K562 (cell line): ENCODE measurements at regions not wholly inside any gene's neighbourhood (a gene's known extent, or its start where the extent isn't known, plus 50 kb on each side); places are given as distances from the start of the nearest gene placed in this dataset.
A peak's percentile ranks its signal among the peaks of the same experiment; 100 is the strongest.

Source experiments
- ASH1L ChIP-seq: fragments of 450-650 bp; IDR thresholded peaks from 2 replicates; pipeline ENCODE4 v1.6.1; 2018; ENCODE audit warnings: borderline replicate concordance, mild to moderate bottlenecking, low read depth; ENCODE audit not compliant: partially characterized antibody
- CBFA2T2 ChIP-seq: fragments of 450-650 bp; conservative IDR thresholded peaks from 2 replicates; pipeline ENCODE4 v1.6.1; 2017; ENCODE audit warnings: mild to moderate bottlenecking
- CREBBP ChIP-seq: IDR thresholded peaks from one replicate; pipeline ENCODE4 v1.6.1; 2012; ENCODE audit warnings: low read depth, mild to moderate bottlenecking, control low read depth, inconsistent platforms, low read length
- ELF1 ChIP-seq: fragments of 200-800 bp; sonication (Bioruptor generic); IDR thresholded peaks from 2 replicates; pipeline ENCODE4 v1.6.1; 2016; ENCODE audit warnings: missing genetic modification characterization, missing compliant biosample characterization
- HMGN3 ChIP-seq: IDR thresholded peaks from 2 replicates; pipeline ENCODE4 v1.6.1; 2011; ENCODE audit warnings: borderline replicate concordance, low read depth, mild to moderate bottlenecking, mixed read lengths, low read length; ENCODE audit not compliant: insufficient read length; ENCODE audit errors: extremely low read depth
- KAT2B ChIP-seq: IDR thresholded peaks from one replicate; pipeline ENCODE4 v1.6.1; 2012; ENCODE audit warnings: low read depth, mild to moderate bottlenecking, control low read depth, inconsistent platforms, low read length, moderate library complexity
- MBD1 ChIP-seq: fragments of 250-450 bp; sonication (Bioruptor Pico); IDR thresholded peaks from 2 replicates; pipeline ENCODE4 v1.8.0; 2022; ENCODE audit warnings: inconsistent platforms
- PHB ChIP-seq: fragments of 250-450 bp; sonication (Bioruptor Pico); IDR thresholded peaks from 2 replicates; pipeline ENCODE4 v1.5.0; 2021
- PKNOX1 ChIP-seq: fragments of 450-650 bp; IDR thresholded peaks from 2 replicates; pipeline ENCODE4 v1.6.1; 2016
- POLR2AphosphoS5 ChIP-seq: IDR thresholded peaks from 2 replicates; pipeline ENCODE4 v1.6.1; 2011; ENCODE audit warnings: mild to moderate bottlenecking, low read depth, low read length, moderate library complexity; ENCODE audit not compliant: control insufficient read depth, insufficient read depth
- SIN3B ChIP-seq: fragments of 450-650 bp; IDR thresholded peaks from 2 replicates; pipeline ENCODE4 v1.6.1; 2017; ENCODE audit warnings: low read depth, mild to moderate bottlenecking, moderate library complexity
- SMARCC2 ChIP-seq: fragments of 450-650 bp; IDR thresholded peaks from 2 replicates; pipeline ENCODE4 v1.6.1; 2017; ENCODE audit warnings: antibody characterized with exemption, moderate library complexity, mild to moderate bottlenecking, low read depth
- SMC3 ChIP-seq: conservative IDR thresholded peaks from 2 replicates; pipeline ENCODE4 v1.6.1; 2011; ENCODE audit warnings: low read depth, low read length, improper control_type of control experiment; ENCODE audit not compliant: insufficient read depth
- SRF ChIP-seq, 2 experiments: fragments of 250-450, 450-650 bp in 1 of 2; sonication (Bioruptor Pico) in 1 of 2; sonication (generic) in 1 of 2; formaldehyde crosslinking; IDR thresholded peaks; 2 replicates each; pipeline versions ENCODE4 v1.5.0 to v1.5.1; 2020 to 2022; ENCODE audit warnings: mild to moderate bottlenecking in 1 of 2, missing genetic modification reagents in 1 of 2
- SRSF9 ChIP-seq: fragments of 200-400 bp; formaldehyde crosslinking; IDR thresholded peaks from 2 replicates; pipeline ENCODE4 v1.6.1; 2017; ENCODE audit warnings: low read depth, low read length, borderline replicate concordance
- SUPT5H ChIP-seq: fragments of 450-650 bp; IDR thresholded peaks from 2 replicates; pipeline ENCODE4 v1.6.1; 2016
- TCF7 ChIP-seq: sonication (generic); IDR thresholded peaks from 2 replicates; pipeline ENCODE4 v1.6.1; 2016; ENCODE audit warnings: antibody characterized with exemption, borderline replicate concordance
- XRCC5 ChIP-seq: fragments of 200-400 bp; formaldehyde crosslinking; IDR thresholded peaks from 2 replicates; pipeline ENCODE4 v1.6.1; 2017; ENCODE audit warnings: low read depth, mild to moderate bottlenecking, low read length
- ZFP36 ChIP-seq: fragments of 150-350 bp; IDR thresholded peaks from 2 replicates; pipeline ENCODE4 v1.6.1; 2018; ENCODE audit warnings: low read length, low read depth; ENCODE audit not compliant: partially characterized antibody
- ZNF212 ChIP-seq: fragments of 450-650 bp; formaldehyde crosslinking; IDR thresholded peaks from 2 replicates; pipeline ENCODE4 v1.4.0; 2020; ENCODE audit warnings: mild to moderate bottlenecking
- ZNF76 ChIP-seq: fragments of 250-450 bp; sonication (Bioruptor Pico); IDR thresholded peaks from 2 replicates; pipeline ENCODE4 v1.4.0; 2020; ENCODE audit warnings: mild to moderate bottlenecking, moderate library complexity, borderline replicate concordance

GRCh38 chr16:85171759-85172454 lies 59.6 kb upstream of the CIBAR2 start (continued):
- no peak for TF ChIP-seq ZNF212 (CRISPR knock-in tag)
- TF ChIP-seq PKNOX1 = peak; percentile 93
- TF ChIP-seq SIN3B = no peak
- no peak for TF ChIP-seq ZNF76 (CRISPR knock-in tag)
- no peak for TF ChIP-seq ZFP36
- no peak for TF ChIP-seq TCF7
- no peak for TF ChIP-seq ASH1L
- TF ChIP-seq SUPT5H = peak; percentile 21; the same call in 1 of the 2 replicates
- peak; percentile 80 for TF ChIP-seq SMARCC2
- no peak for TF ChIP-seq SMC3
- no peak for TF ChIP-seq ELF1 (tag)
- TF ChIP-seq SRF (CRISPR knock-in tag; IDR thresholded peaks at IDR 0.05) = no peak
- TF ChIP-seq CBFA2T2 = peak; percentile 80
- no peak for TF ChIP-seq CREBBP
- peak; percentile 49; the same call in 1 of the 2 replicates for TF ChIP-seq XRCC5
- no peak for TF ChIP-seq HMGN3
- peak; percentile 74 for TF ChIP-seq POLR2AphosphoS5
- no peak for TF ChIP-seq SRSF9
- no peak for TF ChIP-seq KAT2B
- no peak for TF ChIP-seq MBD1 (CRISPR knock-in tag)
- TF ChIP-seq PHB (CRISPR knock-in tag) = no peak
